ENCODE measurements at regions not wholly inside any gene's neighbourhood (a gene's known extent, or its start where the extent isn't known, plus 50 kb on each side); places are given as distances from the start of the nearest gene placed in this dataset.

- H3K27me3 ChIP-seq (ENCODE audit: control insufficient read depth, insufficient read depth, low read length) = no peaks in the 10 kb centered on the region
- H3K79me2 ChIP-seq = no peaks in the 10 kb centered on the region
- no peak overlapping the region for H2AFZ ChIP-seq
- H3K4me3 ChIP-seq (ENCODE audit: low read depth, low read length) = no peak overlapping the region
- H3K27ac ChIP-seq = no peak overlapping the region
- H3K4me1 ChIP-seq = no peaks in the 10 kb centered on the region
- H3K9me3 ChIP-seq (ENCODE audit: control insufficient read depth, low read length) = no peaks in the 10 kb centered on the region
- H3K36me3 ChIP-seq (ENCODE audit: control insufficient read depth, insufficient read depth, low read length) = no peaks in the 10 kb centered on the region
- no peak overlapping the region for H3K4me2 ChIP-seq (ENCODE audit: low read length)
- no peak overlapping the region for H3K9ac ChIP-seq
- TF ChIP-seq CTCF (IDR thresholded peaks at IDR 0.05) = no peak
Observed at GRCh38 chr10:28925121-28925663, 247.9 kb downstream of the BAMBI start.

GRCh38 chr10:28926932-28927331 lies 249.6 kb downstream of the BAMBI start:
- H3K4me3 ChIP-seq (ENCODE audit: low read depth, low read length) = no peak overlapping the region
- H3K36me3 ChIP-seq (ENCODE audit: control insufficient read depth, insufficient read depth, low read length) = no peaks in the 10 kb centered on the region
- no peak overlapping the region for H3K27ac ChIP-seq
- H3K79me2 ChIP-seq = no peaks in the 10 kb centered on the region
- no peak overlapping the region for H3K4me2 ChIP-seq (ENCODE audit: low read length)
- H2AFZ ChIP-seq = no peak overlapping the region
- no peaks in the 10 kb centered on the region for H3K4me1 ChIP-seq
- no peaks in the 10 kb centered on the region for H3K27me3 ChIP-seq (ENCODE audit: control insufficient read depth, insufficient read depth, low read length)
- TF ChIP-seq CTCF (IDR thresholded peaks at IDR 0.05) = no peak
- H3K9ac ChIP-seq = no peak overlapping the region
- H3K9me3 ChIP-seq (ENCODE audit: control insufficient read depth, low read length) = no peaks in the 10 kb centered on the region

- Histone ChIP-seq H3K9me3 (ENCODE audit: control insufficient read depth, low read length) (no peaks in the 10 kb centered on the region), H3K4me1 (no peaks in the 10 kb centered on the region), H3K9ac (no peak overlapping the region), H2AFZ (no peak overlapping the region), H3K27me3 (ENCODE audit: control insufficient read depth, insufficient read depth, low read length) (no peaks in the 10 kb centered on the region), H3K4me3 (ENCODE audit: low read depth, low read length) (no peak overlapping the region), H3K4me2 (ENCODE audit: low read length) (no peak overlapping the region), H3K27ac (no peak overlapping the region), H3K79me2 (no peaks in the 10 kb centered on the region), H3K36me3 (ENCODE audit: control insufficient read depth, insufficient read depth, low read length) (no peaks in the 10 kb centered on the region)
- no peak for TF ChIP-seq CTCF (IDR thresholded peaks at IDR 0.05)
Observed at GRCh38 chr10:28928484-28928883, 251.2 kb downstream of the BAMBI start.

- no peaks in the 10 kb centered on the region for H3K36me3 ChIP-seq (ENCODE audit: control insufficient read depth, insufficient read depth, low read length)
- no peak for TF ChIP-seq CTCF (IDR thresholded peaks at IDR 0.05)
- no peaks in the 10 kb centered on the region for H3K9me3 ChIP-seq (ENCODE audit: control insufficient read depth, low read length)
- no peak overlapping the region for H3K27ac ChIP-seq
- H3K4me2 ChIP-seq (ENCODE audit: low read length) = no peak overlapping the region
- no peaks in the 10 kb centered on the region for H3K79me2 ChIP-seq
- no peak overlapping the region for H3K9ac ChIP-seq
- no peak overlapping the region for H2AFZ ChIP-seq
- H3K27me3 ChIP-seq (ENCODE audit: control insufficient read depth, insufficient read depth, low read length) = no peaks in the 10 kb centered on the region
- no peak overlapping the region for H3K4me3 ChIP-seq (ENCODE audit: low read depth, low read length)
- H3K4me1 ChIP-seq = no peaks in the 10 kb centered on the region
Observed at GRCh38 chr10:28929942-28930341, 252.6 kb downstream of the BAMBI start.
